BLaER1 (cell line): ENCODE measurements at regions not wholly inside any gene's neighbourhood (a gene's known extent, or its start where the extent isn't known, plus 50 kb on each side); places are given as distances from the start of the nearest gene placed in this dataset.

ENCODE experiments used
- H3K27ac ChIP-seq: shearing (Covaris generic); formaldehyde crosslinking; 2 replicates; pipeline ENCODE4 v1.8.1; 2022
- H3K27me3 ChIP-seq: shearing (Covaris generic); formaldehyde crosslinking; 2 replicates; pipeline ENCODE4 v1.8.1; 2022
- H3K36me3 ChIP-seq: shearing (Covaris generic); formaldehyde crosslinking; 2 replicates; pipeline ENCODE4 v1.8.1; 2022
- H3K4me1 ChIP-seq: shearing (Covaris generic); formaldehyde crosslinking; 2 replicates; pipeline ENCODE4 v1.8.1; 2022
- H3K4me2 ChIP-seq: shearing (Covaris generic); formaldehyde crosslinking; 2 replicates; pipeline ENCODE4 v1.8.1; 2022
- H3K4me3 ChIP-seq: shearing (Covaris generic); formaldehyde crosslinking; 2 replicates; pipeline ENCODE4 v1.8.1; 2022
- H3K9ac ChIP-seq: shearing (Covaris generic); formaldehyde crosslinking; 2 replicates; pipeline ENCODE4 v1.8.1; 2022
- H3K9me3 ChIP-seq: shearing (Covaris generic); formaldehyde crosslinking; 2 replicates; pipeline ENCODE4 v1.8.1; 2022
- H4K20me1 ChIP-seq: shearing (Covaris generic); formaldehyde crosslinking; 2 replicates; pipeline ENCODE4 v1.8.1; 2022
- Cebpa-rat ChIP-seq: shearing (Covaris generic); IDR thresholded peaks from 2 replicates; pipeline ENCODE4 v1.8.1; 2022

DNA sequence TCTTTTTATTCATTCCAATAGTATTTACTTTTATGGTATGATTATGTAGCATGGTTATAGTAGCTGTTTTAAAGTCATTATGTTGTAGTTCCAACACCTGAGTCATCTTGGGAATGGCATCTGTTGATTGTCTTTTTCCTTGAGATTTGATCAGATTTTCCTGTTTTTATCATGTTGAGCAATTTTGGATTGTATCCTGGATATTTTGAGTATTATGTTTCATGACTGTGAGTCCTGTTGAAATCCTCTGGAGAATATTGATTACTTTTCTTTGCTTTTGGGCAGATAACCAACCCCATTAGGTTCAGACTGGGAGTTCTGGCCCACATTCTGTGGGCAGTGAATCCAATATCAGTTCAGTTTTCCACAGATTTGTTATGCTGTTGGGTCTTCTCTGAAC, 163.2 kb upstream of the SPRED2 start:
- no peak for TF ChIP-seq Cebpa-rat
- Histone ChIP-seq H3K9me3 (no peaks in the 10 kb centered on the region), H3K9ac (no peak overlapping the region), H3K4me2 (no peak overlapping the region), H3K4me3 (no peak overlapping the region), H3K36me3 (no peaks in the 10 kb centered on the region), H3K27ac (no peak overlapping the region), H3K4me1 (no peaks in the 10 kb centered on the region), H3K27me3 (no peaks in the 10 kb centered on the region), H4K20me1 (no peaks in the 10 kb centered on the region)

DNA sequence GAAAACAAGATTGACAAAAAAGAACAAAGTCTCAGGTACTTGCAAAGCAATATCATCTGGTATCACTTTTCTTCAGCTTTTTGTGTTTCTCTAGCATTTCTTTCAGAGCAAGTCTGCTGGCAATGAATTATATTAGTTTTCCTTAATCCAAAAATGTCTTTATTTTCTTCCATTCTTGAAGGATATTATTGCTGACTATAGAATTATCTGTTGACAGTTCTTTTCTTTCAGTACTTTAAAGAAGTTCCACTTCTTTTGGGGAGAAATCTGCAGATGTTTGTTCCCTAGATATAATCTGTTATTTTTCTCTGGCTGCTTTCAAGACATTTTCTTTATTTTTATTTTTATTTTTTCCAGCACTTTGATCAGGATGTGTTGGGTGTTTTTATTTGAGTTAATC, 161.8 kb upstream of the SPRED2 start:
- no peak overlapping the region for H3K9ac ChIP-seq
- no peak overlapping the region for H3K4me2 ChIP-seq
- H3K27me3 ChIP-seq = no peaks in the 10 kb centered on the region
- H3K36me3 ChIP-seq = no peaks in the 10 kb centered on the region
- TF ChIP-seq Cebpa-rat = no peak
- no peak overlapping the region for H3K4me3 ChIP-seq
- no peak overlapping the region for H3K27ac ChIP-seq
- no peaks in the 10 kb centered on the region for H3K4me1 ChIP-seq
- no peaks in the 10 kb centered on the region for H3K9me3 ChIP-seq
- H4K20me1 ChIP-seq = no peaks in the 10 kb centered on the region

DNA sequence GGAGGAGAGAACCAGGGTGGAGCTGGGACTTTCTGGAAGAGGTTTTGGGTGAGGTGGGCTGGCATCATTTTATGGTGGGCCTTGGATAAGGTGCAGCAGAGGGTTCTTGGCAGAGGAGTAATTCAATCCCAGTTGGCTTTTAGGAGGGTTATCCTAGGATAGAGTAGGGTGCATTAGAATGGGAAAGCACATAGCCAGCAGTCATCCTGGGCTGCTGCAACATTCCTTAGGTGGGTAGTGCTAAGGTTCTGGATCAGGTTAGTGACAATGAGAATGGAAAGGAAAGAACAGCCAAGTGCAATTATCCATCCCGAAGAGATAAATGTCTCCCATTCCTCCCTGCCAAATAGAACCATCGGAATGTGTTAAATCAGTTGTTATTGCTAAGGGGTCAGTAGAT, 157.3 kb upstream of the SPRED2 start:
- Histone ChIP-seq H3K27me3 (no peaks in the 10 kb centered on the region), H3K4me1 (no peaks in the 10 kb centered on the region), H3K4me2 (no peak overlapping the region), H3K36me3 (no peaks in the 10 kb centered on the region), H3K9me3 (no peaks in the 10 kb centered on the region), H3K9ac (no peak overlapping the region), H3K4me3 (no peak overlapping the region), H4K20me1 (no peaks in the 10 kb centered on the region), H3K27ac (no peak overlapping the region)
- no peak for TF ChIP-seq Cebpa-rat

DNA sequence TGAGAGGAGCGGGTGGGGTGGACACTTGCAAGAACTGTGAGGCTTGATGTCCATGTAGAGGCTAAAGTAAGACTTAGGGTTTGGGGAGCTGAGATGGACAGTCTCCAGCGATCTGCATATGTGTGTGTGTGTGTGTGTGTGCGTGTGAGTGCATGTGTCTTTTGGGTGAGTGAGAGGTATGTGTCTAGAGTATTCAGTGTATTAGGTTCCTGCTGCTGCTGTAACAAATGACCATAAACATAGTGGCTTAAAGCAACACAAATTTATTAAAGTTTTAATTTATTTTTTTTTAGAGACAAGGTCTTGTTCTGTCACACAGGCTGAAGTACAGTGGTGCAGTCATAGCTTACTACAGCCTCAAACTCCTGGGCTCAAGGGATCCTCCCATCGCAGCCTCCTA, 155.4 kb upstream of the SPRED2 start:
- no peak for TF ChIP-seq Cebpa-rat
- no peak overlapping the region for H3K27ac ChIP-seq
- H3K9me3 ChIP-seq = no peaks in the 10 kb centered on the region
- H3K9ac ChIP-seq = no peak overlapping the region
- H3K4me3 ChIP-seq = no peak overlapping the region
- no peaks in the 10 kb centered on the region for H3K27me3 ChIP-seq
- no peaks in the 10 kb centered on the region for H3K4me1 ChIP-seq
- H4K20me1 ChIP-seq = no peaks in the 10 kb centered on the region
- no peaks in the 10 kb centered on the region for H3K36me3 ChIP-seq
- H3K4me2 ChIP-seq = no peak overlapping the region

DNA sequence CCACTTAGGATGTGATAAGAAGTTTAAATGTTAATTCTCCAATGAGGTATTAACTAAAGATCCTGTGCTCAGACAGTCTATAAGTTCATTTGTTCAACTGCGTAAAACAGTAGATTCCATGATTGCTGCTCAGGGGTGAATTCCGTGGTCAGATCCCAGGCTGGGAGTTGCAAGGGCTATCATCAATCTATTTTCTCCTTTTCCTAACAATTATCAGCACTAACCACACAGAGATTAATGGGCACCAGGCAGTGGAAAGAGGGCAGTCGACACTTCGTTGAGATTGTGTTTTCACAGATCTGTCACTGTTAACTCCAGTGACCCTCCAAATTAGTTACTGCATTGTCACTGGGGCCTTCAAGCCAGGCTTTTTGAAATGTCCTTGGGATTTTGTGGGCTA, 154.1 kb upstream of the SPRED2 start:
- Histone ChIP-seq H4K20me1 (no peaks in the 10 kb centered on the region), H3K27ac (no peak overlapping the region), H3K9me3 (no peaks in the 10 kb centered on the region), H3K9ac (no peak overlapping the region), H3K4me1 (no peaks in the 10 kb centered on the region), H3K36me3 (no peaks in the 10 kb centered on the region), H3K27me3 (no peaks in the 10 kb centered on the region), H3K4me2 (no peak overlapping the region), H3K4me3 (no peak overlapping the region)
- TF ChIP-seq Cebpa-rat = no peak

DNA sequence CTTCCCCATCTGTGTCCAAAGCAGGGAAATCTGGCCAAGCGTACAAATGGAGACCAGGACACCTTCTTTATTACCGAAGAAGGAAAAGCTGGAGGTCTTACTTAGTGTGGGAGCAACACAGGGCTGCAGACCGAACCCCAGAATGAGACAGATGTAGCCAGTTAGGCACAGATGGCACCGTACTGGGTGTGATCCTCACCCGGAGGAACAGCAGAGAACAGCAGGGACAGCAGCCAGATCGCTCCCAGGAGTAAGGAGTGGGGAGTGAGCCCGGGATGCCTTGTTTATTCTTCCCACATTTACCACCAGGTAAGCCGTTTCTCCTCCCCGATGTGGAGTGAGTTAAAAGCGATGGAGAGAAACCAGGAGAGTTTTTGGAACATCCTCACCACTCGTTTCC, 150.7 kb upstream of the SPRED2 start:
- H4K20me1 ChIP-seq = no peaks in the 10 kb centered on the region
- TF ChIP-seq Cebpa-rat = no peak
- no peaks in the 10 kb centered on the region for H3K27me3 ChIP-seq
- no peaks in the 10 kb centered on the region for H3K4me1 ChIP-seq
- H3K27ac ChIP-seq = no peak overlapping the region
- H3K4me3 ChIP-seq = no peak overlapping the region
- H3K4me2 ChIP-seq = no peak overlapping the region
- H3K9me3 ChIP-seq = no peaks in the 10 kb centered on the region
- H3K36me3 ChIP-seq = no peaks in the 10 kb centered on the region
- H3K9ac ChIP-seq = no peak overlapping the region

DNA sequence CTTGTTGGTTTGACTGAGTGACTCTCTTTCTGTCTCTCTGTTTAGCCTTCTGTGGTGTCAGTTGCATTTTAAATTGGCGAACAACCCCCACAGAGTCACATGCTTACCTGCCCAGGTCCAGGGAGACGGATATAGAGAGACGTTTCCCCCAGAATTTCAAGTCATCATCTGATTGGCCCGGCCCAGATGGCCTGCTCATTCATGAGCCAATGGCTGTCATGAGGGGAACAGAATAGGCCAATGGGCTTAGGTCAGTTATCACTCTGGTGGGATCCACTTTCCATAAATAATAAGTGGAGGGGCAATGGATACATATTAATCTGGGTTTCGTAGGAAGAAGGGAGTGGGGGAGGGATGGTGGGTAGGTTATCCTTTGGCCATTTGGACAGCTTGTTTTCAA, 150.0 kb upstream of the SPRED2 start:
- no peak overlapping the region for H3K27ac ChIP-seq
- H3K9ac ChIP-seq = no peak overlapping the region

DNA sequence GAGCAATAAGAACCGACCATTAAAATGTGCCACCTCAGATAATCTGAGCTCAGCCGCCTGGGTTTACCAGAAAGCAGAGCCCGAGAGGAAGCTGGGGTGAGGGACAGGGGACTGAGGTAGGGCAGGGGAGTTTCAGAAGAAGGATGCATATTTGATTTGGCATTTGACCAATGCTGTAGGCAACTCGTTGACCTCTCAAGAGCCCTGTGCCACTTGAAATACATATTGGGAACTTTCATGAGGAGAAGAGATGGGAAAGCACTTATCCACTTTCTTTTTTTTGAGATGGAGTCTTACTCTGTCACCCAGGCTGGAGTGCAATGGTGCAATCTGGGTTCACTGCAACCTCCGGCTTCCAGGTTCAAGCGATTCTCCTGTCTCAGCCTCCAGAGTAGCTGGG, 148.4 kb upstream of the SPRED2 start:
- Histone ChIP-seq H3K4me3 (no peak overlapping the region), H3K4me1 (no peaks in the 10 kb centered on the region), H3K9me3 (no peaks in the 10 kb centered on the region), H3K4me2 (no peak overlapping the region), H3K27me3 (no peaks in the 10 kb centered on the region), H3K36me3 (no peaks in the 10 kb centered on the region), H3K27ac (no peak overlapping the region), H4K20me1 (no peaks in the 10 kb centered on the region), H3K9ac (no peak overlapping the region)
- no peak for TF ChIP-seq Cebpa-rat

More for the DNA sequence above, 150.0 kb upstream of the SPRED2 start:
- H3K36me3 ChIP-seq = no peaks in the 10 kb centered on the region
- H3K4me1 ChIP-seq = no peaks in the 10 kb centered on the region
- no peak overlapping the region for H3K4me3 ChIP-seq
- no peak overlapping the region for H3K4me2 ChIP-seq
- H3K27me3 ChIP-seq = no peaks in the 10 kb centered on the region
- H4K20me1 ChIP-seq = no peaks in the 10 kb centered on the region
- no peaks in the 10 kb centered on the region for H3K9me3 ChIP-seq
- no peak for TF ChIP-seq Cebpa-rat

DNA sequence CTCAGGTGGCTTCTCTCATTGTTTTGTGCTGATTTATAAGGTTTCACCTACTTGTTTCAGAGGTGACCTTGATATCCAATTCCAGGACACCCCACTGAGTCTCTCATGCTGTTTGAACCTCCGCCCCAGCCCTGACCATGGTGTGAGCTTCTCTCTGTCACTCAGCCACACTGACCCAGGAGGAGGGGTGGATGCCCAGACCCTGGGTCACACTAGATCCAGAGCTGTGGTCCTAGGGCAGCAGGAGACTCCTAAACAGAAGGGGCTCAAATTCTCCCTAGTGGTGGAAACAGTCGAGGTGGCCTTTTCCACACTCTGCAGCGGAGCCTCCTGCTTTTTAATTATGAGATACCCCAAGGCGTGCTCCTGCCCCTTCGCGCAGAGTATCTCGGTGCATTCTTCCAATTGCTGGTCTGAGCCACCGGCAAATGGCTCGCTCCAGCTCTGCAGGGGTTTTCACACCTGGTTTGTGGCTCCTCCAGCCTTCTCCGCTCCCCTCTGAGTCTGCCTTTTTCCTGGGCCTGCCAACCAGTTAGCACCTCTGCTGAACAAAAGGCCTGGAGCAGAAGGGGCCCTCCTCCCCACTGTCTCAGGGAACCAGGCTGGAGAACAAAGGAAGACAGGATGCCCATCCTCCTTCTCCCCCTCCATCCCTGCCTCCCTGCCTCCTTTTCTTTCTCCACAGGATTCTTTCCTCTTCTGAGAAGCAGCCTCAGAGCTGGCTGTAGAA, 147.3 kb upstream of the SPRED2 start:
- Histone ChIP-seq H3K9ac (no peak overlapping the region), H4K20me1 (no peaks in the 10 kb centered on the region), H3K9me3 (no peaks in the 10 kb centered on the region), H3K4me2 (no peak overlapping the region), H3K4me1 (peaks cover 9% of the 10 kb centered on the region), H3K4me3 (no peak overlapping the region), H3K27ac (no peak overlapping the region), H3K27me3 (no peaks in the 10 kb centered on the region), H3K36me3 (no peaks in the 10 kb centered on the region)
- TF ChIP-seq Cebpa-rat = no peak

DNA sequence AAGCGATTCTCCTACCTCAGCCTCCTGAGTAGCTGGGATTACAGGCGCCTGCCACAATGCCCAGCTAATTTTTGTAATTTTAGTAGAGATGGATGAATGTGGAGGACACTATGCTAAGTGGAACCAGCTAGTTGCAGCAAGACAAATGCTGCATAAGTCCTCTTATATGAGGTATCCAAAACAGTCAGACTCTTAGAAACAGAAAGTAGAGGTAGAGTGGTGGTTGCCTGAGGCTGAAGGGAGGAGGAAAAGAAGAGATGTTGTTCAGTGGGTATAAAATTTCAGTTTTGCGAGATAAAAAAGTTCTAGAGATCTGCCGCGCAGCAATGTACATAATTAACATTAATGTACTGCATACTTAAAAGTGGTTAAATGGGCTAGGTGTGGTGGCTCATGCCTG, 145.3 kb upstream of the SPRED2 start:
- peaks cover 9% of the 10 kb centered on the region for H3K4me1 ChIP-seq
- no peak overlapping the region for H3K9ac ChIP-seq
- no peaks in the 10 kb centered on the region for H3K36me3 ChIP-seq
- no peaks in the 10 kb centered on the region for H3K27me3 ChIP-seq
- no peak overlapping the region for H3K27ac ChIP-seq
- no peak overlapping the region for H3K4me3 ChIP-seq
- H3K9me3 ChIP-seq = no peaks in the 10 kb centered on the region
- H3K4me2 ChIP-seq = no peak overlapping the region
- no peaks in the 10 kb centered on the region for H4K20me1 ChIP-seq
- TF ChIP-seq Cebpa-rat = no peak
